ACC112 (cell line): ENCODE measurements at regions not wholly inside any gene's neighbourhood (a gene's known extent, or its start where the extent isn't known, plus 50 kb on each side); places are given as distances from the start of the nearest gene placed in this dataset.

Source experiments
- H2AFZ ChIP-seq: fragments of 200-600 bp; sonication (generic); one replicate; pipeline ENCODE4 v1.6.0; 2017; ENCODE audit warnings: antibody characterized with exemption, low read length; ENCODE audit not compliant: unreplicated experiment
- H3K27ac ChIP-seq: fragments of 200-600 bp; sonication (generic); 2 replicates; pipeline ENCODE4 v1.5.1; 2014; ENCODE audit warnings: low read depth, mild to moderate bottlenecking, antibody characterized with exemption, low read length, moderate library complexity
- H3K27me3 ChIP-seq: fragments of 200-600 bp; sonication (generic); 2 replicates; pipeline ENCODE4 v1.6.1; 2014; ENCODE audit warnings: mild to moderate bottlenecking, antibody characterized with exemption, low read length, moderate library complexity, mixed read lengths; ENCODE audit not compliant: insufficient read depth
- H3K36me3 ChIP-seq: fragments of 200-600 bp; sonication (generic); 2 replicates; pipeline ENCODE4 v1.6.1; 2016; ENCODE audit warnings: mild to moderate bottlenecking, antibody characterized with exemption, low read length, moderate library complexity, mixed read lengths; ENCODE audit not compliant: insufficient read depth
- H3K4me1 ChIP-seq: fragments of 200-600 bp; sonication (generic); one replicate; pipeline ENCODE4 v1.6.1; 2016; ENCODE audit warnings: low read length, mixed read lengths; ENCODE audit not compliant: insufficient read depth, unreplicated experiment, control insufficient read depth
- H3K4me3 ChIP-seq: fragments of 200-600 bp; sonication (generic); 2 replicates; pipeline ENCODE4 v1.5.1; 2014; ENCODE audit warnings: mild to moderate bottlenecking, low read depth, low read length
- H3K79me2 ChIP-seq: fragments of 200-600 bp; sonication (generic); one replicate; pipeline ENCODE4 v1.6.0; 2016; ENCODE audit warnings: low read length; ENCODE audit not compliant: control insufficient read depth, unreplicated experiment, insufficient read depth

DNA sequence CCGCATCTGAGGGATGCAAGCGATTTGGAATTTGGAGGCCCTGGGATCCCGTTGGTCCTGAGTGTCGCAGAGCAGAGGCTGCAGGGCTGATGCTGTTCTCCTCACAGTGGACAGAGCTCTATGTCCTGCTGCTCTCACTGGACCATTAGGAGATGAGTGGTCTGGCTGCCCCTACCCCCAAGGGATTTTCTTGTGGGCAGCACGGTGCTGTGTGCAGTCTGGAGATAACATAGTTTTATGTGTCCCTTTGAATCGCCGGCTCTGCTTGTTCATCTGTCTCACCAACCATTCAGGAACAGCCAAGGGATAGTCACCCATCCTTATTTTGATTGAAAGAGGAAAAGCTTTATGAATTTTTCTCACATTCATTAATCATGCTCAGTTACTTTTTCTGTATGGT is 49.9 kb downstream of the CHRM3 start:
- Histone ChIP-seq H3K27me3 (no peaks in the 10 kb centered on the region), H3K4me3 (no peak overlapping the region), H3K79me2 (no peaks in the 10 kb centered on the region), H3K36me3 (no peaks in the 10 kb centered on the region), H3K27ac (no peak overlapping the region), H2AFZ (no peak overlapping the region), H3K4me1 (no peaks in the 10 kb centered on the region)

DNA sequence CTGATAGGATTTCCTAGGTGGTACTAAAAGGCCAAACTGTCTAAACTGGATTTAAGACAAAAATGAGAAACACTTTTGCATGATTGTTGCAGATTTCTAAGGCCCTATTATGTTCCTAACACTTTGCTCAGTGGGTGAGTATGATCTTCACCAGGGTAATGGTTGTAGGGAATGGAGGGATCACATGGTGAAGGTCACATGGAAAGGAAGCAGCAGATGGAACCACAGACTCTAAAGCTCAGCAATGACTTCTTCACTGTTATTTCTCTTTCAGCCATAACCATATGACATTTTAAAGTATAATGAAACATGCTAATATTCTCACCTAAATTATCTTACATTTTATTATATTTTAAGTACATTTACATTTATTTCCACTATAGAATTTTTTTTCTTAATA is 51.5 kb downstream of the CHRM3 start:
- Histone ChIP-seq H3K36me3 (no peaks in the 10 kb centered on the region), H3K4me3 (no peak overlapping the region), H3K79me2 (no peaks in the 10 kb centered on the region), H3K27ac (no peak overlapping the region), H2AFZ (no peak overlapping the region), H3K27me3 (no peaks in the 10 kb centered on the region), H3K4me1 (no peaks in the 10 kb centered on the region)

DNA sequence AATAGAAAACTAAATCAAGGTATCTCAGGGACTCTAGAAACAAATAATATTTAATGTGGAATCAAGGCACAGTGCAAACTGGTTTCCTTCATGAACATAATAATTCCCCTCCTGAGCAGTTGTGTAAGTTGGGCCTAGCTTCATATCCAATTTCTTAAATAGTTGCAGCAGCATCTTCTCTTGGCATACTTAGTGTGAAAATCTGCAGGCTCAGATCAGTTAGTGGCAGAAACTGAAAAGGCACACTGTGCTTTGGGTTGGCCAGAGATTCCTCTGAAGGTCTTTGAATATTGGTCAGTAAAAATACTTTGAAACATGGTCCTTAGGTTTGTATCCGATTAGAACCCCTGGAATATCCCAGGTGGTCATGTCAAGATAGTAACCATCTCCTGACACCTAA is 52.5 kb downstream of the CHRM3 start:
- Histone ChIP-seq H3K27me3 (no peaks in the 10 kb centered on the region), H3K79me2 (no peaks in the 10 kb centered on the region)

DNA sequence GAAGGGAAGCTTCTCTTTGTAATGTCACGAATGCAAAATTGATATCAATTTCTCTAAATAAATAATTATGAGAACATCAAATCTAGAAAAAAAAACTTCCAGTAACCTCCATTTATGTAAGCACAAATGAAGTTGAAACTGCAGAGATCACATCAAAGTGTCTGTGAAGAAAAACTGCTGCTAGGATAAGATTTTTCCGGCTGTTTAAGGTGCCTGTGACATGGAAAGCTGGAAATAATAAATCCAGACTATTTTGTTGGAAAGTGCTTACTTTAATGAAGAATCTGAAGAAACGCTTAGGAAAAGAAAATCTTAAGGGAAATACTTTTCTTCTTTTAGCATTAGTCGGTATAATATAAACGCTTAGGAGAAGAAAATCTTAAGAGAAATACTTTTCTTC is 57.0 kb downstream of the CHRM3 start:
- Histone ChIP-seq H3K4me3 (no peak overlapping the region), H3K36me3 (no peaks in the 10 kb centered on the region), H3K79me2 (no peaks in the 10 kb centered on the region), H3K4me1 (no peaks in the 10 kb centered on the region), H2AFZ (no peak overlapping the region), H3K27me3 (no peaks in the 10 kb centered on the region), H3K27ac (no peak overlapping the region)

More for the DNA sequence above, 52.5 kb downstream of the CHRM3 start:
- no peak overlapping the region for H3K4me3 ChIP-seq
- H3K27ac ChIP-seq: no peak overlapping the region
- H2AFZ ChIP-seq: no peak overlapping the region
- H3K36me3 ChIP-seq: no peaks in the 10 kb centered on the region
- no peaks in the 10 kb centered on the region for H3K4me1 ChIP-seq

DNA sequence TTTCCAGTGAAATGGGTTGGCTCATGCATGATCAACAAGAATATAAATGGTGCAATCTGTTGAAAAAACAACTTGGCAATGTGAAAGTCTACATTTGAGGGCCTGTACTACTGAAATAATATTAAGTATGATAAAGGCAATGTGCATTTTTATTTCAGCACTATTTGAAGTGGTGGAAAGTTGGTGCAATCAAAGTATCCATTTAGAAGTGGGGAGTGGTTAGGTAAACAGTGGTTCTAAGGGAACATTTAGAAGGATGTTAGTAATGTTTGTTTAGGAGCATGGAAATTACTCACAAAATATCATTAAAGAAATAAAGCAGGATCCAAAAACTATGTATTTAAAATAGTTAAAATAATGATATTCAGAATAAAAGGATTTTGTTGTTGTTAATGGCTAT is 60.2 kb downstream of the CHRM3 start:
- Histone ChIP-seq H3K27me3 (no peaks in the 10 kb centered on the region), H3K27ac (no peak overlapping the region), H3K4me1 (no peaks in the 10 kb centered on the region), H3K36me3 (no peaks in the 10 kb centered on the region), H2AFZ (no peak overlapping the region), H3K79me2 (no peaks in the 10 kb centered on the region), H3K4me3 (no peak overlapping the region)

DNA sequence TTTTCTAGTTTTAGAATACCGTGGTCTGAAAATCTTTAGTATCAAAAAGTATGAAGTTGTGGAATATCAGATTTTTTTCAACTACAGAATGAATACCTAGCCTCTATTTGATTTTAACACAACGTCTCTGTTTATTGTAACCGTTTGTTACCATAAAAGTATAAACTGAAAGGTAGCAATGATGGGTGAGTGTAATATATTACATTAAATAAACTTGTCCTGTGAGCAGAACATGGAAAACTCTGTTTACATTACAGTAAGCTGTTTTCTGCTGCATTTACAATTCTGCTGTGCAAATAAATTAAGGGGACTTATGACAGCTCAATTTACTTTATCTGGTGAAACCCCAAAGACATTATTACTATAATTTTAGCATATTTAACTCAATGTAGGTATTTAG is 62.5 kb downstream of the CHRM3 start:
- no peaks in the 10 kb centered on the region for H3K79me2 ChIP-seq
- H3K27ac ChIP-seq: no peak overlapping the region
- no peaks in the 10 kb centered on the region for H3K4me1 ChIP-seq
- no peak overlapping the region for H2AFZ ChIP-seq
- H3K27me3 ChIP-seq: no peaks in the 10 kb centered on the region
- H3K4me3 ChIP-seq: no peak overlapping the region
- H3K36me3 ChIP-seq: no peaks in the 10 kb centered on the region

DNA sequence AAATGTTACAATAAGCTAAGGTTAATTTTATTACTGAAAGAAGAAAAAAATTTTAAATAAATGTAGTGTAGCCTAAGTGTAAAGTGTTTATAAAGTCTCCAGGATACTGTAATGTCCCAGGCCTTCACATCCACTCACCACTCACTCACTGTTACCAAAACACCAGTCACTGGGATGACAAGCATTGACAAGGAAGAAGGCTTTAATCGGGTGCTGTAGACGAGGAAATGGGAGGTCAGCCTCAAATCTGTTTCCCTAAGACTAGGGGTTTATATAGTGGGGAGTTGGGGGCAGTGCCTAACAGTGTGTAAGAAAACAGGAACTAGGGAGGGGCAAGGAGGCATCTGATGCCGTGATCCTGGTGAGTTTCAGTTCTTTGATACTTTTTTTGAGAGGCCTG is 69.4 kb downstream of the CHRM3 start:
- Histone ChIP-seq H2AFZ (no peak overlapping the region), H3K27ac (no peak overlapping the region), H3K4me1 (no peaks in the 10 kb centered on the region), H3K27me3 (no peaks in the 10 kb centered on the region), H3K36me3 (no peaks in the 10 kb centered on the region), H3K4me3 (no peak overlapping the region), H3K79me2 (no peaks in the 10 kb centered on the region)

DNA sequence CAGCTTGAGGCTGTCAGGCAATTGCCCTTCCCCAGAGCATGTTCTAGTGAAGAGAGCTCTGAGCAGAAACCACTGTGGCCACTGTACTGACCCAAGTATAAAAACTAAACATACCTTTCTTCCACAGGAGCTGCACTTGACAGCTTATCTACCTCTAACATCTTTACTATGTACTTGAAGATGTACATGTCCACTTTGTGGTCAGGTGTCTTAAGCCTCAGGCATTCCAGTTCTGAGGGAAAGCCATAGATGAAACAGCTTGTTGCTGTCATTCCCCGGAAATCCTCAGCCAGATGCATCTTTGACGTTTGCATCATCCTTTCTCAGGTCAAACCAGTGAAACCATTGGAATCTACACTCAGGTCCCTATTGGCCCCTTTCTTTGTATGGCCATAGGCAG is 70.4 kb downstream of the CHRM3 start:
- no peaks in the 10 kb centered on the region for H3K79me2 ChIP-seq
- H3K36me3 ChIP-seq: no peaks in the 10 kb centered on the region
- no peak overlapping the region for H3K27ac ChIP-seq
- H3K4me3 ChIP-seq: no peak overlapping the region
- no peaks in the 10 kb centered on the region for H3K27me3 ChIP-seq
- H2AFZ ChIP-seq: no peak overlapping the region
- no peaks in the 10 kb centered on the region for H3K4me1 ChIP-seq

DNA sequence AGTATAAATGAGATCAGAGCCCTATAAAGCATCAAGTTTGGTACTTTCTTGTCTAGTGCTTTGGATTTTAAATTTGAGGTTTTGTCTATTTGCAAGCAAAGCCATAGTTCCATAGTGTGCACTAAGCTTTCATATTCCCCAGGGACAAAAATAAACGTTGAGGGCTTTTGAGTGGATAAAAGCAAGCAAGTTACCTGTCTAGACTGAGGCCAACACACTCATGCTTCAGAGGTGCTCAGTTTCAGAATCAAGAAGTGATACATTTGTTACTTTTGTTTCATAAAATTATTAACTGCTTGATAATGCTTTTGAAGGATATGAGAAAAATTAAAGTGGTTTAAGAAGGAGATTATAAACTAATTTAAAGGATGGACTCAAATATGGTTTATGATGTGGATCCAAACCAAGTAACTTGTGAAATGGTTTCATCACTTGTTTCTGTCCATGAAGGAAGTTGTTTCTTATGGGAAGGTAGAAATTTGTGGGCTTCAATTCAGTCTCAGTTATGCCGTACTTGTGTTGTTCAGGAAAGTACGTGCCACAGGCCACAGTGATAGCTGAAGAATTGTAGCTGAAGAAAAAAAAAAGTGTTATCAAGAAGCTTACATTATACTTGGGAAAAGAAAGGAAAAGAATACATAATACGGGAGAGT is 71.2 kb downstream of the CHRM3 start:
- H3K79me2 ChIP-seq: no peaks in the 10 kb centered on the region
- no peaks in the 10 kb centered on the region for H3K36me3 ChIP-seq
- H3K27me3 ChIP-seq: no peaks in the 10 kb centered on the region
- H3K27ac ChIP-seq: no peak overlapping the region
- no peaks in the 10 kb centered on the region for H3K4me1 ChIP-seq
- no peak overlapping the region for H3K4me3 ChIP-seq
- H2AFZ ChIP-seq: no peak overlapping the region

DNA sequence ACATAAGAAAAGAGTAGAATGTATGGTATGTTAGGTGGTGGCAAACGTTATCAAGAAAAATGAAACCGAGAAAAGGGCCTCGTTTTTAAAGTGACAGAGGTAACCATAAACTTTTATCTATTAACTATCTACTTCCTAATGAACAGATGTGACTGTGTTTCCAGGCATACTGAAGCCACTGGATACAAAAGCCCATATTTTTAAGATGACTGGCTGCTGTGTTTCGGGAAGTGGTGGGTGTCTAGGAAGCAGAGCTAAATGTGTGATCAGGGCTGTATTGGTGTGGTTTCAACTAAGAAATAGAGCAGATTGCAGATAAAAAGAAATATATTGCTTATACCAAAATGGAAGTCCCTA is 71.8 kb downstream of the CHRM3 start:
- Histone ChIP-seq H3K36me3 (no peaks in the 10 kb centered on the region), H3K27me3 (no peaks in the 10 kb centered on the region), H3K79me2 (no peaks in the 10 kb centered on the region), H2AFZ (no peak overlapping the region), H3K4me1 (no peaks in the 10 kb centered on the region), H3K27ac (no peak overlapping the region), H3K4me3 (no peak overlapping the region)

DNA sequence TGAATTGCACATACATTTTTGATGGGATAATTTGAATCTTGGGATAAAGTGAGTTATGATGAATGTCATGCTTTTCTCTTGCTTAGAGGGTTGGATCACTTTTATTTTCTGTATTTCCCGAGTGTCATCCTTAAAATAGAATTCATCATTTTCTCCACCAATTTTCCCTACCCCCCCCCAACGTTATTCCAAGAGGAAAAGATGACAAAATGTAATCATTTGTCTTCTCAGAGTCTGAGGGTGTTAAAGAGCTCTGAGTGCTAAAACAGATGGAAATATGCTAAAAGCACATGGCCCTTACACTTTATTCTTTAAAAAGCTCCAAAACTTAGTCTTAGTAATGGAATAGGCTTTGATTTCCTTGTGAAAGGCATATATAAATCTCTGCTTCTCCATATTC is 81.4 kb downstream of the CHRM3 start:
- Histone ChIP-seq H3K36me3 (no peaks in the 10 kb centered on the region), H2AFZ (no peak overlapping the region), H3K27me3 (no peaks in the 10 kb centered on the region), H3K27ac (no peak overlapping the region), H3K79me2 (no peaks in the 10 kb centered on the region), H3K4me1 (no peaks in the 10 kb centered on the region), H3K4me3 (no peak overlapping the region)
